ENCODE measurements at regions not wholly inside any gene's neighbourhood (a gene's known extent, or its start where the extent isn't known, plus 50 kb on each side); places are given as distances from the start of the nearest gene placed in this dataset.

DNA sequence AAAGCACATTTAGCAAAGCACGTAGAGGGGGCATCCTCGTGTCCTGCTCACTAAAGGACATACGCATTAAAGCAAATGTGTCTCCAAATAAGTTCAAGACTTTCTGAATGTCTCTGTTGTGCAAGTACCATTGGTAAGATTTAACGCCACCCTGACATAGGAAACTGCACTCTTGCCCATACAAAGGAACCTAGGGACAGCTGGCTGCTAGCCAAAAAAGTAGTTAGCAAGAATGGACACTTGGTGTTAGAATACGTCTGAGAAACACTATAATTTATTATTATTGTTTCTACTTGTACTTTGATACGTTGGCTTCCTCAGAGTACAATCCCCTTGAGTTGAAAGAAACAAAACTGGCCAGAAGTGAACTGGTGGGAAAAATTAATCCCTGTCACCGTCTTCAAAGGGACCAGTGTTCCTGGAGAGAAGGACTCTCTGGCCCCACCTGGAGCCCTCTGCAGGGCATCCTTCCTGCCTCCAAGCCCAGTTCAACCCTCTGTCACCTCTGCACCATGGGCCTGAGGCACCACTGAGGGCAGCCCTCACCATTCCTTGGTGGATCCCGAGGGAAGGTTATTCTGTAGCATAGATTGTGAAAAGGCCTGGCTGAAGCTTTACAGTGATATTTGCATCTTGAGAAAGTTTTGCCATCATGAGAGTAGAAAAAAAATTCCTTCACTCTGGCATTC lies 51.4 kb upstream of the APCDD1 start:
- DNase-seq: no peak

DNA sequence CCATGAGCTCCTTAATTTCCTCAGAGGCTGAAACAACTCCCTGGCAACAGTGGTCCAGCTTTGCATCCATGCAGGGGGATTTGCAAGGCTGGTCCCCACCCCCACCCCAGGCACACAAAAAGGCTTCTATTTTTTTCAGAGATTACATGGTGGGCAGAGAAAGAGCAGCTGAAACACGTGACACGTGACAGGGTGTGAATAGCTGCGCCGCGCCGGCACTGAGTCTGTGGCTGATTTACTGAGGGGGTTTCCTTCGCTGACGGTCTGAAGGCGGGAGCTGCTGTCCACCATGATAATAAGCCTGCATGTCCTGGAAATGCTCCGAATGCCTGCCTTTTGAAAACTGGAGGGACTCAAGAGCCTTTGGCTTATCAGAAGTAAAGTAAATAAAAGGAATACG lies 50.7 kb upstream of the APCDD1 start:
- no peak for DNase-seq

DNA sequence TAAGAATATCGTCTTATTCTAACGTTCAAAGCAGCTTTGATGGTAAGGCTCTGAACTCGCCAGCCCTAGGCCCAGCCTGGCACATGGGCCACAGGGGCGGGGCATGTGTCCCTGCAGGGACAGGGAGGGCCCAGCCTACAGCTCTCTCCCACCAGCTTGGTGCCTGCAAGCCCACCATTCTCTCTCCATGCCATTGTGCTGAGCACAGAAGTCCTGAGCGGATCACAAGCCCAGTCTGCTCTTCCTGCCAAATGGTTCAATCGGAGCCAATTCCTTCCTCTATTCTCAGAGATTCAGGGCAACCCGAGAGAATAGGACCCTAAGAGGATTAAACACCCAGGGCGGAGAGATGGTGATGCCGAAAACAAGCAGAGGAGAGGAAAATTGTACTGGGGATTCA lies 50.3 kb upstream of the APCDD1 start:
- no peak for DNase-seq
